Naive thymus-derived CD4-positive, alpha-beta T cell (primary cell): ENCODE measurements at regions not wholly inside any gene's neighbourhood (a gene's known extent, or its start where the extent isn't known, plus 50 kb on each side); places are given as distances from the start of the nearest gene placed in this dataset.

Source experiments
- ATAC-seq: fragments of 150-1000 bp; cut with Tn5 transposase; 2 replicates; pipeline ENCODE4 v1.10.0; 2021; ENCODE audit warnings: mild to moderate bottlenecking, moderate library complexity
- CTCF ChIA-PET: fragments of 350-600 bp; sonication (Branson Sonifier 250); formaldehyde crosslinking; loops from one replicate; lab custom pipeline; 2021; ENCODE audit warnings: antibody characterized with exemption; lab: Charles Lee
- POLR2A ChIA-PET: fragments of 350-600 bp; sonication (Branson Sonifier 250); formaldehyde crosslinking; loops from one replicate; lab custom pipeline; 2021; ENCODE audit warnings: antibody characterized with exemption, inconsistent platforms; lab: Charles Lee
- DNase-seq, 9 donors: peaks; one replicate each; pipeline versions ENCODE4 v3.0.0 to v3.0.0-alpha.2; 2020 to 2022; ENCODE audit warnings: mixed read lengths in 1 of 9
- H3K27ac ChIP-seq: one replicate; pipeline ENCODE4 v1.7.0; 2013; ENCODE audit warnings: mild to moderate bottlenecking, low read depth, low read length, moderate library complexity
- H3K27me3 ChIP-seq, 2 donors: one replicate each; pipeline ENCODE4 v1.7.0; 2013; ENCODE audit warnings: low read length in 2 of 2, mild to moderate bottlenecking in 2 of 2, moderate library complexity in 2 of 2; ENCODE audit not compliant: control insufficient read depth in 2 of 2, insufficient read depth in 2 of 2
- H3K36me3 ChIP-seq, 3 experiments: 1 replicate in 2 of 3; 2 replicates in 1 of 3; pipeline ENCODE4 v1.7.0; 2013; ENCODE audit warnings: low read length in 3 of 3, mild to moderate bottlenecking in 3 of 3, moderate library complexity in 1 of 3; ENCODE audit not compliant: insufficient read depth in 3 of 3, control insufficient read depth in 2 of 3
- H3K4me1 ChIP-seq, 2 donors: one replicate each; pipeline ENCODE4 v1.7.0; 2013; ENCODE audit warnings: low read length in 2 of 2, mild to moderate bottlenecking in 2 of 2, moderate library complexity in 1 of 2; ENCODE audit not compliant: control insufficient read depth in 2 of 2, insufficient read depth in 2 of 2
- H3K4me3 ChIP-seq: 2 replicates; pipeline ENCODE4 v1.7.0; 2013; ENCODE audit warnings: mild to moderate bottlenecking, low read length
- H3K9me3 ChIP-seq, 3 experiments: 1 replicate in 2 of 3; 2 replicates in 1 of 3; pipeline ENCODE4 v1.7.0; 2013; ENCODE audit warnings: low read length in 3 of 3; ENCODE audit not compliant: control insufficient read depth in 2 of 3
- H3K27ac Mint-ChIP-seq, 9 donors: one replicate each; pipeline ENCODE4 v1.8.0; 2020 to 2022; ENCODE audit warnings: mixed read lengths in 9 of 9, mild to moderate bottlenecking in 8 of 9, moderate library complexity in 5 of 9, inconsistent platforms in 2 of 9
- H3K27me3 Mint-ChIP-seq, 5 donors: one replicate each; pipeline ENCODE4 v1.8.0; 2021 to 2022; ENCODE audit warnings: mixed read lengths in 5 of 5, mild to moderate bottlenecking in 1 of 5
- H3K36me3 Mint-ChIP-seq, 5 donors: one replicate each; pipeline ENCODE4 v1.8.0; 2020 to 2022; ENCODE audit warnings: mixed read lengths in 5 of 5, mild to moderate bottlenecking in 3 of 5, inconsistent platforms in 1 of 5
- H3K4me1 Mint-ChIP-seq, 7 donors: one replicate each; pipeline ENCODE4 v1.8.0; 2020 to 2022; ENCODE audit warnings: mixed read lengths in 7 of 7, mild to moderate bottlenecking in 3 of 7, inconsistent platforms in 1 of 7
- H3K4me3 Mint-ChIP-seq, 10 donors: one replicate each; pipeline ENCODE4 v1.8.0; 2020 to 2022; ENCODE audit warnings: mild to moderate bottlenecking in 10 of 10, mixed read lengths in 10 of 10, moderate library complexity in 6 of 10, inconsistent platforms in 2 of 10
- H3K9me3 Mint-ChIP-seq, 11 donors: one replicate each; pipeline ENCODE4 v1.8.0; 2020 to 2022; ENCODE audit warnings: mixed read lengths in 11 of 11, mild to moderate bottlenecking in 4 of 11, inconsistent platforms in 1 of 11, moderate library complexity in 1 of 11
- intact Hi-C, 2 donors: fragments of 100-400 bp; cut with micrococcal nuclease; formaldehyde crosslinking; loops; one replicate each; pipeline ENCODE4 v1.15.1; 2023

DNA sequence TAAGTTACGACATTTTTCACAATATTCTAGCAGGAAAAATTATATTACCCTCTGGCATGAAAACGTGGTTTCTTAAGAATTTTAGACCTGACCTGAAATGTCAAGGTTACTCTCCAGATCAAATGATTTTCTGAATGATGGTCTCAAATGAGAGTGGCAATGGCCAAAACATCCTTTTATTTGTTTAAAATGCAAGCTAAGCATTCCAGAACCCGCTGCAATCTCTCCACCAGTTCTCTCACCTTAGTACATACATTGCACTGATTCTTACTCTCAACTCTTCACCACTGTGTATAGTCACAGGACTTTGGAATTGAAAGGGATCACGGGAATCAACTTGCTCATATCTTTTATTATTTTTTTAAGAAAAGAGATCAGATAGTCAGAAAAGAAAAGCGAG lies 391.6 kb upstream of the LRATD1 start:
- H3K27me3 ChIP-seq = no peaks in the 10 kb centered on the region
- POLR2A ChIA-PET = no interaction called here
- Mint-ChIP-seq H3K4me3 (no peak overlapping the region), H3K9me3 (peaks cover 0 to 6% (median 3%) of the 10 kb centered on the region in 11 donors), H3K36me3 (no peaks in the 10 kb centered on the region), H3K4me1 (no peaks in the 10 kb centered on the region), H3K27me3 (peaks cover 0 to 6% (median 0%) of the 10 kb centered on the region in 5 donors), H3K27ac (no peak overlapping the region)
- intact Hi-C loops = no loop called here
- H3K9me3 ChIP-seq = no peaks in the 10 kb centered on the region
- no peaks in the 10 kb centered on the region for H3K36me3 ChIP-seq
- H3K4me3 ChIP-seq = no peak overlapping the region
- no peaks in the 10 kb centered on the region for H3K4me1 ChIP-seq
- no peak overlapping the region for H3K27ac ChIP-seq
- CTCF ChIA-PET = no interaction called here
- ATAC-seq (no peak), DNase-seq (no peak)

DNA sequence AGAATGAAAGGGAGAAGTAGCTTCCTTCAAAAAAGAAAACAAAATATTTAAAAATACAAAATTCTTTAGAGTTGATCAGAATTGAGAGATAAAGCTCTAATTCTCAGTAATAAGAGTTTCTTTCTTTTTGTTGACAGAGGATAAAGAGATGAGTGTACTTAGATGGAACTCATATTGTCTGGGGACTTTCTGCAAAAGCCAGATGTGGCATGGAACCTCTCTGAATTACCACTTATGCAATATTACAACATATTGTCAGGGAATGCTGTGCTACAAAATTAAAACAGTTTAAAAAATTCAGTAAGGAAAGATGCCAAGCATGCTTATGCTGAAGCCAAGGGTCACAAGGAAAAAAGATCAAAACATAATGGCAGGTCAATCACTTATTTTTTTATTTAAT lies 386.6 kb upstream of the LRATD1 start:
- H3K4me3 ChIP-seq = no peak overlapping the region
- Mint-ChIP-seq H3K36me3 (no peaks in the 10 kb centered on the region), H3K4me1 (no peaks in the 10 kb centered on the region), H3K27ac (no peak overlapping the region), H3K4me3 (no peak overlapping the region), H3K27me3 (peaks cover 0 to 6% (median 0%) of the 10 kb centered on the region in 5 donors), H3K9me3 (peaks cover 0 to 9% (median 4%) of the 10 kb centered on the region in 11 donors)
- no peak for DNase-seq
- intact Hi-C loops = no loop called here
- no peaks in the 10 kb centered on the region for H3K9me3 ChIP-seq
- ChIA-PET CTCF (no interaction called here), POLR2A (no interaction called here)
- H3K36me3 ChIP-seq = no peaks in the 10 kb centered on the region
- H3K27ac ChIP-seq = no peak overlapping the region
- no peaks in the 10 kb centered on the region for H3K27me3 ChIP-seq
- no peak for ATAC-seq
- H3K4me1 ChIP-seq = no peaks in the 10 kb centered on the region

DNA sequence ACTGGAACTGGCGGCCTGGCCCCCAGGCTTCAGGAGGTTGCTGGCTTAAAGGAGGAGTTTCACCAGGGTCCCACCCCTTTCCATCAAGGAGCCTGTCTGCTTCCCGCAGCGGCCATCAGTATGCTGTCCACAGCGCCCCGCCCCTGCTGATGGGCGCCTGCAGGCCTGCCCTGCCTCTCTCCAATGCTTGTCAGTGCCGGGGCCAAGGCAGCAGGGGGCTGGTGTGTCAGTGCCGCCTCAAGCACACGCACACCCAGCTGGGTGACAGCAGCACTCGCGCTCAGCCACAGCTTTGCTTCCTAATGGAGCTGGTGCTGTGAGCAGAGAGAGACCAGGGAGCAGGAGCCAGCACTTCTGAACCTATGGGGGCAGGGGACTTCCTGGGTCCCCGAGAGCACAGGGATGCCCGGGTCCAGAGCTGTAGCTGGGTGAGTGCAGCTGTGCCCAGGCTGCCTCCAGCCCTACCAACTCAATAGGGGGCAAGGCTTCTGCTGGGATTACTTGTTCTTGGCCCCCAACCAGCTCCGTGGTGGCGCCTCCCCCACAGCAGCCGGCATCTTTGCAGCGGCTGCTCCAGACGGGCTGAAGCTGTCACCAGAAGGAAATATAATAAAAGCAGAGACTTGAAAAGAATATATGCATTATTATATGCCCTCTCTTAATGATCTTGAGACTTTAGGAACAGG lies 377.2 kb upstream of the LRATD1 start:
- Mint-ChIP-seq H3K27me3 (no peaks in the 10 kb centered on the region), H3K9me3 (peaks cover 0 to 16% (median 3%) of the 10 kb centered on the region in 11 donors), H3K4me1 (no peaks in the 10 kb centered on the region), H3K36me3 (no peaks in the 10 kb centered on the region), H3K4me3 (no peak overlapping the region), H3K27ac (no peak overlapping the region)
- ChIA-PET POLR2A (no interaction called here), CTCF (no interaction called here)
- Histone ChIP-seq H3K27me3 (no peaks in the 10 kb centered on the region), H3K27ac (no peak overlapping the region), H3K4me3 (no peak overlapping the region), H3K4me1 (no peaks in the 10 kb centered on the region), H3K9me3 (no peaks in the 10 kb centered on the region), H3K36me3 (no peaks in the 10 kb centered on the region)
- DNase-seq (no peak), ATAC-seq (no peak)
- intact Hi-C loops = no loop called here

DNA sequence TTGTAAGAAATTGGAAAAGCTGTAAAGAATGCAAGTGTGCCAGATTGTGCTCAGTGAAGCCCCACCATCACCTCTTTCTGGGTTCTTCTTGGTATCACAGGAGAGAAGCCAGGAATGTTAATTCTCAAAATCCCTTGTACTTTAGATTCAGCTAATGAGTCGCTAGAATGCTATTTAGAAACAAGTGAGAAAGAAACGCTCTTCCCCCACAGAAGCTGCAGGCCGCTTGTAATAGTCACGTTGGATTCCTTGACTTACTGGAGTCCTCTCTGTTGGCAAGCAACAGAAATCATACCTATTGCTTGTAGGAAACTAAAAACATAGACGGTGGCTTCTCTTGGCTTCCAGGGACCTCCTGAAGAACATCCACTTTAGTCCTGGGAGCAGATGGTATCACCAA lies 375.6 kb upstream of the LRATD1 start:
- no peaks in the 10 kb centered on the region for H3K9me3 ChIP-seq
- H3K4me1 ChIP-seq = no peaks in the 10 kb centered on the region
- Mint-ChIP-seq H3K27ac (no peak overlapping the region), H3K27me3 (no peaks in the 10 kb centered on the region), H3K4me3 (no peak overlapping the region), H3K36me3 (no peaks in the 10 kb centered on the region), H3K9me3 (peaks cover 0 to 12% (median 0%) of the 10 kb centered on the region in 11 donors), H3K4me1 (no peaks in the 10 kb centered on the region)
- H3K27me3 ChIP-seq = no peaks in the 10 kb centered on the region
- intact Hi-C loops = no loop called here
- H3K4me3 ChIP-seq = no peak overlapping the region
- ChIA-PET CTCF (no interaction called here), POLR2A (no interaction called here)
- no peak overlapping the region for H3K27ac ChIP-seq
- no peaks in the 10 kb centered on the region for H3K36me3 ChIP-seq
- DNase-seq (no peak), ATAC-seq (no peak)

DNA sequence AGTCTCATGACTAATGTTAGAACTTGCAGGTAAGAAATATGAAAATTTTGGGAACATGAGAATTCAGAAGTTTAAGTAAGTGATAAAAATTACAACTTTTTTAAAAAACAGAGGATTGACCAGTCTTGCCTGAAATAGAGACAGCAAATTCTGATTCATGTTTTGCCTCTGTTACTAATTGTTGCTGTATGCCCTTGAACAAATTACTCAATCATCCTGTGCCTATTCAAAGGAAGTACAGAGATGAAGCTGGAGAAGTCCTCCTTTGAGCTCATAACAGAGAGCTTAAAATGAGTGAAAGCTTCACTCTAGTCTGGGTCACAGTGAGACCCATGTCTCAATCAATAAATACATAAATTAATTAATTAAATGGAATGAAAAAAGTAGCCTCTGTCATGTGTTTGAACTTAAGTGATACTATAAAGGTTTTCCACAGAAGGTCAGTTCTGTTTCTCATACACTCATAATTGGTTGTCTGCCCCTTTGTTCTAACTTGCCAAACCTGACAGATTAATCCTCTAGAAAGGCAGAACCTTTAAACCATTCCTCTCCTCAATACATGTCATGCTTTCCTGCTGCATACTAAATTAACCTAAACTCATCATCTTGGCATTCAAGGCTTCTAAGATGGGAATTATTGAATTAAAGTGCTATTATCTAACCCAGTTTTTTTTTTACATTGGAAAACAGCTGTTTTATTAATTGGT lies 374.6 kb upstream of the LRATD1 start:
- no peaks in the 10 kb centered on the region for H3K4me1 Mint-ChIP-seq
- no peak for ATAC-seq
- no peak for DNase-seq
- intact Hi-C loops = no loop called here
- H3K27ac Mint-ChIP-seq = no peak overlapping the region
- no peaks in the 10 kb centered on the region for H3K4me1 ChIP-seq
- H3K9me3 Mint-ChIP-seq = peaks cover 0 to 5% (median under 1%) of the 10 kb centered on the region in 11 donors
- ChIA-PET POLR2A (no interaction called here), CTCF (no interaction called here)
- no peak overlapping the region for H3K27ac ChIP-seq
- H3K36me3 ChIP-seq = no peaks in the 10 kb centered on the region
- H3K36me3 Mint-ChIP-seq = no peaks in the 10 kb centered on the region
- no peaks in the 10 kb centered on the region for H3K27me3 ChIP-seq
- no peak overlapping the region for H3K4me3 Mint-ChIP-seq
- no peaks in the 10 kb centered on the region for H3K27me3 Mint-ChIP-seq
- no peak overlapping the region for H3K4me3 ChIP-seq
- H3K9me3 ChIP-seq = no peaks in the 10 kb centered on the region

DNA sequence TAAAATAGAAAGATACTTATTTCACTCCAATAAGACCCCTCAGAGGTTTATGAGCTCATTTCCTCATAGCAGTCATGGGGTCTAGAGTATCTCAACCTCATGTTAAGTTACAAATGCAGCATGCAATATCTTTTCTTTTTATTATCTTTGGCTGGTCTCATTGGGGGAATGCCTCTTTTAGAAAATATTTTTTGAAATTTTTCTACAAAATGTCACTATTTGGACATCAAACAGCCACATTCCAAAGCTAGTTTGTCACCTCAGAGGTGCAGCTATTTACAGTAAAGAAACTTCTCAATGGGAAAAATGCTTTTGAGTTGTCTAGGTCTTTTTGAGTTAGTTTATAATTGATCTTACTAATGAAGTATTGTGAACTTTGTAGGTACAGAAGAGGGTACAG lies 370.7 kb upstream of the LRATD1 start:
- intact Hi-C loops = no loop called here
- no peaks in the 10 kb centered on the region for H3K27me3 ChIP-seq
- H3K27ac Mint-ChIP-seq = no peak overlapping the region
- ChIA-PET POLR2A (interaction anchor here (0.6 kb wide), 1 partner anchor 762 kb away, joined by 5 read pairs; no protein-coding TSS in a partner anchor), CTCF (no interaction called here)
- no peaks in the 10 kb centered on the region for H3K36me3 ChIP-seq
- H3K36me3 Mint-ChIP-seq = no peaks in the 10 kb centered on the region
- H3K9me3 ChIP-seq = no peaks in the 10 kb centered on the region
- ATAC-seq = no peak
- no peaks in the 10 kb centered on the region for H3K4me1 ChIP-seq
- no peak overlapping the region for H3K4me3 Mint-ChIP-seq
- DNase-seq = no peak
- H3K9me3 Mint-ChIP-seq = peaks cover 0 to 5% (median 1%) of the 10 kb centered on the region in 11 donors
- H3K4me3 ChIP-seq = no peak overlapping the region
- H3K27me3 Mint-ChIP-seq = no peaks in the 10 kb centered on the region
- H3K27ac ChIP-seq = no peak overlapping the region
- H3K4me1 Mint-ChIP-seq = no peaks in the 10 kb centered on the region

DNA sequence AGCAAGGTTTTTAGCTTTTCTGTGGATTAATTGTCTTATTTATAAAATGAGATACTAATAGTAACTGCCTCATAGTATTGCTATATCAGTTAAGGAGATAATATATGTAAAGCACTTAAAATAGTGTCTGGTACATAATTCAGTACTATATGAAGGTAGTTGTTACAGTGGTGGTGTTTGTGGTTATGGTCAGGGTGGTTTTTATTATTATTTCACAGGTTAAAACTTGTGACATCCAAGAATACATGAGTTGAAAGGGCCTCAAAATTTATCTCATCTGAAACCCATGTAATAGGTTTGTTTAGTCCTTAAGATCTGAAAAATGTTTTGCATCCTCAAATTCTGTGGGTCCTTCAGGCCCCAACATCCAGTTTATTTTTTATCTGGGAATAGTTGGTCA lies 369.5 kb upstream of the LRATD1 start:
- CTCF ChIA-PET = no interaction called here
- H3K27me3 ChIP-seq = no peaks in the 10 kb centered on the region
- H3K4me3 Mint-ChIP-seq = no peak overlapping the region
- intact Hi-C loops = no loop called here
- no peaks in the 10 kb centered on the region for H3K36me3 Mint-ChIP-seq
- no peaks in the 10 kb centered on the region for H3K36me3 ChIP-seq
- no peak overlapping the region for H3K27ac Mint-ChIP-seq
- H3K27me3 Mint-ChIP-seq = no peaks in the 10 kb centered on the region
- H3K4me1 ChIP-seq = no peaks in the 10 kb centered on the region
- ATAC-seq = no peak
- DNase-seq = no peak
- peaks cover 0 to 5% (median 1%) of the 10 kb centered on the region in 11 donors for H3K9me3 Mint-ChIP-seq
- H3K4me1 Mint-ChIP-seq = no peaks in the 10 kb centered on the region
- H3K27ac ChIP-seq = no peak overlapping the region
- no peak overlapping the region for H3K4me3 ChIP-seq
- H3K9me3 ChIP-seq = no peaks in the 10 kb centered on the region
- POLR2A ChIA-PET = no interaction called here
